HL-60 (cell line): ENCODE measurements at regions not wholly inside any gene's neighbourhood (a gene's known extent, or its start where the extent isn't known, plus 50 kb on each side); places are given as distances from the start of the nearest gene placed in this dataset.

Experiments used
- DNase-seq, 2 experiments: peaks; one replicate each; pipeline ENCODE4 v3.0.0-alpha.2; 2010 to 2020; ENCODE audit warnings: low read depth in 1 of 2, low spot score in 1 of 2
- H3K27ac ChIP-seq: fragments of 250-450 bp; sonication (Bioruptor Pico); replicated peaks from 2 replicates; pipeline ENCODE4 v1.5.1; 2020; ENCODE audit warnings: mild to moderate bottlenecking, moderate library complexity
- H3K27me3 ChIP-seq: fragments of 250-450 bp; sonication (Bioruptor Pico); 2 replicates; pipeline ENCODE4 v1.5.1; 2021; ENCODE audit warnings: mild to moderate bottlenecking, moderate library complexity; ENCODE audit not compliant: insufficient read depth, poor library complexity, severe bottlenecking
- H3K4me3 ChIP-seq: replicated peaks from 2 replicates; pipeline ENCODE4 v1.5.1; 2011; ENCODE audit warnings: mild to moderate bottlenecking, control low read depth, low read length; ENCODE audit not compliant: insufficient read depth
- GABPA ChIP-seq: IDR thresholded peaks from 2 replicates; pipeline ENCODE4 v1.6.1; 2012; ENCODE audit warnings: low read depth
- POLR2AphosphoS5 ChIP-seq: IDR thresholded peaks from 2 replicates; pipeline ENCODE4 v1.6.1; 2012; ENCODE audit warnings: low read depth
- REST ChIP-seq: IDR thresholded peaks from 2 replicates; pipeline ENCODE4 v1.6.1; 2012; ENCODE audit warnings: low read depth; ENCODE audit not compliant: insufficient replicate concordance
- SPI1 ChIP-seq: IDR thresholded peaks from 2 replicates; pipeline ENCODE4 v1.6.1; 2012; ENCODE audit warnings: low read depth, mild to moderate bottlenecking, borderline replicate concordance
- TF ChIP-seq, protein P1 (sequence below): IDR thresholded peaks from one replicate; pipeline ENCODE4 v1.5.1; 2011; ENCODE audit warnings: low read length, control low read depth, inconsistent platforms; ENCODE audit not compliant: insufficient read depth

DNA sequence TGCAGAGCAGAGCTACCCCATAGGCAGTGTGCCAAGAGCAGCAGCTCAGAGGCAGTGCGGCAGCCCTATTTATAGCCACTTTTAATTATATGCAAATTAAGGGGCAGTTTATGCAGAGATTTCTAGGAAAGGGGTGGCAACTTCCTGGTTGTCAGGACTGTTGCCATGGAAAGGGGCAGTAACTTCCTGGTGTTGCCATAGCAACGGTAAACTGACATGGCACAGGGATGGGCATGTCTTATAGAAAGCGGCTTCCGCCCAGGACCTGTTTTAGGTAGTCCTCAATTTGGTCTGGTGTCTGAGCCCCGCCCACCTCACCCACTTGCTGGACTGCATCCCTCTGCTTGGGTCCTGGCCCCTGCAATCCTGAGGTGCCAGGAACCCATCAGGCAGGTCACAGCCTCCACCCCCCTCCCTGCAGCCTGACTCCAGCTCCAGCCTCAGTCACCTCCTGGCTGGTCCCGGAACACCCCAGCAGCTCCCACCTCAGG is 115.8 kb downstream of the TMEM130 start:
- Histone ChIP-seq H3K27ac (no peak overlapping the region), H3K4me3 (no peak overlapping the region), H3K27me3 (no peaks in the 10 kb centered on the region)
- no peak for TF ChIP-seq GABPA
- TF ChIP-seq, protein P1, sequence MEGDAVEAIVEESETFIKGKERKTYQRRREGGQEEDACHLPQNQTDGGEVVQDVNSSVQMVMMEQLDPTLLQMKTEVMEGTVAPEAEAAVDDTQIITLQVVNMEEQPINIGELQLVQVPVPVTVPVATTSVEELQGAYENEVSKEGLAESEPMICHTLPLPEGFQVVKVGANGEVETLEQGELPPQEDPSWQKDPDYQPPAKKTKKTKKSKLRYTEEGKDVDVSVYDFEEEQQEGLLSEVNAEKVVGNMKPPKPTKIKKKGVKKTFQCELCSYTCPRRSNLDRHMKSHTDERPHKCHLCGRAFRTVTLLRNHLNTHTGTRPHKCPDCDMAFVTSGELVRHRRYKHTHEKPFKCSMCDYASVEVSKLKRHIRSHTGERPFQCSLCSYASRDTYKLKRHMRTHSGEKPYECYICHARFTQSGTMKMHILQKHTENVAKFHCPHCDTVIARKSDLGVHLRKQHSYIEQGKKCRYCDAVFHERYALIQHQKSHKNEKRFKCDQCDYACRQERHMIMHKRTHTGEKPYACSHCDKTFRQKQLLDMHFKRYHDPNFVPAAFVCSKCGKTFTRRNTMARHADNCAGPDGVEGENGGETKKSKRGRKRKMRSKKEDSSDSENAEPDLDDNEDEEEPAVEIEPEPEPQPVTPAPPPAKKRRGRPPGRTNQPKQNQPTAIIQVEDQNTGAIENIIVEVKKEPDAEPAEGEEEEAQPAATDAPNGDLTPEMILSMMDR = no peak
- TF ChIP-seq SPI1 = no peak
- no peak for TF ChIP-seq POLR2AphosphoS5
- TF ChIP-seq REST = no peak
- DNase-seq = no peak

DNA sequence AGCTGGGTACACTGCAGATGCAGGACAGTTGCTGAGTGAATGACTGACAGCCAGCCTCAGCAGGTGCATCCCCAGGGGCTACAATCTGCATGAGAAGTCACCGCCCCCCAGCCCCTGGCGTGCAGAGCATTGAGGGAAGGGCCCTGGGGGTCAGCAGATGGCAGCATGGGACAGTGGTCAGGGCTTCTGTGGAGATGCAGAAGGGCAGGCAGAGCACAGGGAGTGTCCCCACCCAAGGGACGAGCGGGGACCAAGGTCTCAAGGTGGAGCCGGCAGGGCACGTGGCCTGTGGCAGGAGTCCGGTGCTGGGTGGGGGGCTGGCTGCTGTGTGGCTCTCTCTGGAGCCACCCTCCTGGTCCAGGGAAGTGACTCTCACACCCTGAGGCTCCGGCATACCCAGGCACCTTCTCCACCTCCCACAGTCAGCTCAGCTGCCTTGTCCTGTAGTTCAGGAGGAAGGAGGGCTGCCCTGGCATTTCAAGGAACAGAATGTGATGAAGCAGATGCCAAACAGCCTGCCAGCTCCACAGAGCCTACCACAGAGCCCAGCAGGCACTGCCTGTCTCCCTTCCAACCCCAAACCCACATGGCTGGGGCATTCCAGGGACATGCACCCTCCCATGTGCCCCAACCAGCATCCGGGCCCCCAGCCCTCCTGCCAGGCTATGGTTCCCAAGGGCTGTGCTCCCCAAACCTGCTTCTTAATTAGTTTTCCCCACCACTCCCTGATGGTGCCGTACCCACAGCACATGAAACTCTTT is 114.5 kb downstream of the TMEM130 start:
- Histone ChIP-seq H3K4me3 (no peak overlapping the region), H3K27me3 (no peaks in the 10 kb centered on the region), H3K27ac (no peak overlapping the region)
- DNase-seq = no peak
- TF ChIP-seq GABPA (no peak), REST (no peak), SPI1 (no peak), POLR2AphosphoS5 (no peak)
- TF ChIP-seq, protein P1 = no peak

- H3K27me3 ChIP-seq = no peaks in the 10 kb centered on the region
- no peak for TF ChIP-seq GABPA
- no peak for TF ChIP-seq REST
- TF ChIP-seq SPI1 = no peak
- no peak overlapping the region for H3K4me3 ChIP-seq
- no peak for DNase-seq
- H3K27ac ChIP-seq = no peak overlapping the region
Observed at GRCh38 chr7:98758157-98758556, 111.7 kb downstream of the TMEM130 start.
